Neutrophil (primary cell): ENCODE measurements at regions not wholly inside any gene's neighbourhood (a gene's known extent, or its start where the extent isn't known, plus 50 kb on each side); places are given as distances from the start of the nearest gene placed in this dataset.
"Not testable (repeated sequence)": the region's sequence is repeated elsewhere in the genome, so short reads cannot be mapped to it uniquely, and the experiment has no call there.

Experiments
- H3K27ac ChIP-seq: fragments of 200-600 bp; sonication (generic); 2 replicates; pipeline ENCODE4 v1.5.1; 2016; ENCODE audit warnings: mild to moderate bottlenecking, moderate library complexity
- H3K27me3 ChIP-seq: fragments of 200-600 bp; sonication (generic); 2 replicates; pipeline ENCODE4 v1.6.0; 2016; ENCODE audit warnings: mild to moderate bottlenecking
- H3K36me3 ChIP-seq: fragments of 200-600 bp; sonication (generic); 2 replicates; pipeline ENCODE4 v1.5.1; 2017
- H3K4me1 ChIP-seq, 2 experiments: fragments of 200-600 bp in 1 of 2; sonication (generic) in 1 of 2; 1 replicate in 1 of 2; 2 replicates in 1 of 2; pipeline versions ENCODE4 v1.5.1 to v1.6.1; 2013 to 2016; ENCODE audit warnings: low read depth in 1 of 2, low read length in 1 of 2, mild to moderate bottlenecking in 1 of 2, moderate library complexity in 1 of 2; ENCODE audit not compliant: control insufficient read depth in 1 of 2, insufficient read depth in 1 of 2
- H3K4me3 ChIP-seq, 2 experiments: fragments of 200-600 bp in 1 of 2; sonication (generic) in 1 of 2; 1 replicate in 1 of 2; 2 replicates in 1 of 2; pipeline ENCODE4 v1.5.1; 2013 to 2016; ENCODE audit warnings: low read depth in 1 of 2, low read length in 1 of 2, mild to moderate bottlenecking in 1 of 2, moderate library complexity in 1 of 2
- H3K9me3 ChIP-seq: fragments of 200-600 bp; sonication (generic); 2 replicates; pipeline ENCODE4 v1.5.1; 2016
- CTCF ChIP-seq: fragments of 200-600 bp; sonication (generic); IDR thresholded peaks from 2 replicates; pipeline ENCODE4 v1.5.1; 2016; ENCODE audit warnings: antibody characterized with exemption

GRCh38 chr2:131635611-131636010, 107.9 kb downstream of the CCDC74A start:
- no peak overlapping the region for H3K4me3 ChIP-seq
- no peaks in the 10 kb centered on the region for H3K9me3 ChIP-seq
- H3K36me3 ChIP-seq: no peaks in the 10 kb centered on the region
- TF ChIP-seq CTCF: no peak
- H3K27ac ChIP-seq: no peak overlapping the region
- no peaks in the 10 kb centered on the region for H3K4me1 ChIP-seq
- no peaks in the 10 kb centered on the region for H3K27me3 ChIP-seq

- H3K9me3 ChIP-seq, H3K36me3 ChIP-seq, H3K27ac ChIP-seq, H3K4me3 ChIP-seq, H3K4me1 ChIP-seq, H3K27me3 ChIP-seq: not testable (repeated sequence)
These were observed 109.1 kb downstream of the CCDC74A start for GRCh38 chr2:131636704-131637308.

GRCh38 chr2:131639001-131639620, 111.4 kb downstream of the CCDC74A start:
- H3K9me3 ChIP-seq, H3K36me3 ChIP-seq, H3K4me3 ChIP-seq, H3K27ac ChIP-seq, H3K27me3 ChIP-seq, H3K4me1 ChIP-seq: not testable (repeated sequence)

GRCh38 chr2:131641414-131642206, 113.9 kb downstream of the CCDC74A start:
- Histone ChIP-seq H3K4me1 (no peaks in the 10 kb centered on the region), H3K27ac (no peak overlapping the region), H3K4me3 (no peak overlapping the region), H3K36me3 (no peaks in the 10 kb centered on the region), H3K27me3 (peaks cover 27% of the 10 kb centered on the region), H3K9me3 (no peaks in the 10 kb centered on the region)
- TF ChIP-seq CTCF: no peak

GRCh38 chr2:131643180-131643579, 115.5 kb downstream of the CCDC74A start:
- not testable (repeated sequence) for H3K36me3 ChIP-seq, H3K4me1 ChIP-seq, H3K9me3 ChIP-seq, H3K27ac ChIP-seq, H3K4me3 ChIP-seq
- H3K27me3 ChIP-seq: peaks cover 39% of the 10 kb centered on the region

GRCh38 chr2:131645177-131645765, 117.6 kb downstream of the CCDC74A start:
- no peaks in the 10 kb centered on the region for H3K4me1 ChIP-seq
- no peak overlapping the region for H3K4me3 ChIP-seq
- H3K36me3 ChIP-seq: no peaks in the 10 kb centered on the region
- TF ChIP-seq CTCF: no peak
- no peaks in the 10 kb centered on the region for H3K9me3 ChIP-seq
- no peak overlapping the region for H3K27ac ChIP-seq
- H3K27me3 ChIP-seq: peaks cover 50% of the 10 kb centered on the region

GRCh38 chr2:131646220-131646619, 118.5 kb downstream of the CCDC74A start:
- not testable (repeated sequence) for H3K4me3 ChIP-seq, H3K9me3 ChIP-seq, H3K4me1 ChIP-seq, H3K27ac ChIP-seq, H3K36me3 ChIP-seq
- H3K27me3 ChIP-seq: peaks cover 50% of the 10 kb centered on the region
